ENCODE measurements at regions not wholly inside any gene's neighbourhood (a gene's known extent, or its start where the extent isn't known, plus 50 kb on each side); places are given as distances from the start of the nearest gene placed in this dataset.
A peak's percentile ranks its signal among the peaks of the same experiment; 100 is the strongest.

DNA sequence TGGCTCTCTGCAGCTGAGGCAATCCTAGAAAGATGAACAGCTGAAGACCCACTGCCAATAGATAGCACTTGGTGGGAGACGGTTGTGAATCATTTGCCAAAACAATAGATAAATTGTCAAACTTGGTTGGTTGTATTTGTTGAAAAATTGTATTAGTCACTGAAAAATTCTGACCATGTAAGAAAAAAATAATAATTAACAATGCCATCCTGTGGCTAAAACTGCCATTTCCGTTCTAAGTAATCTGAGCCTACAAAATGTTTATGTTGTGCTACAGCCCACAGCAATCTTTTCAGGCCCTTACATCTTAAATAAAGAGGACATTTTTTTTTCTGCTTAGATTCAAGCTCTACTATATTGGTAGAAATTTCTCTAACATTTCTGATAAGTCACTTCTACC lies 103.2 kb upstream of the ANO3 start:
- H3K4me3 ChIP-seq, result no peak overlapping the region
- Mint-ChIP-seq H3K36me3 (ENCODE audit: low read depth) (no peaks in the 10 kb centered on the region), H3K9me3 (0 out of 3 replicates have a peak, but pooled peaks cover 2% of the 10 kb centered on the region), H3K4me3 (no peak overlapping the region), H3K4me1 (no peaks in the 10 kb centered on the region), H3K27ac (no peak overlapping the region), H3K27me3 (ENCODE audit: insufficient read depth, low read depth, poor library complexity) (peaks cover 2% of the 10 kb centered on the region)
- no peaks in the 10 kb centered on the region for H3K4me1 ChIP-seq (ENCODE audit: insufficient read depth)
- H3K9me2 ChIP-seq (ENCODE audit: insufficient read depth), result no peaks in the 10 kb centered on the region; the same call in none of the 2 replicates
- H2AFZ ChIP-seq, result peak overlapping the region; percentile 24; the same call in 1 of the 2 replicates
- ATAC-seq (no peak), DNase-seq (ENCODE audit: low spot score) (no peak)
- H3K27me3 ChIP-seq (ENCODE audit: insufficient read depth), result no peaks in the 10 kb centered on the region
- no peaks in the 10 kb centered on the region for H4K20me1 ChIP-seq (replicated peaks; ENCODE audit: insufficient read depth)
- TF ChIP-seq STAT1 (IDR thresholded peaks at IDR 0.05; ENCODE audit: unreplicated experiment) (no peak), JUNB (IDR thresholded peaks at IDR 0.05; ENCODE audit: unreplicated experiment) (no peak), ZNF331 (CRISPR knock-in tag; IDR thresholded peaks at IDR 0.05; ENCODE audit: low read depth) (no peak), CREB1 (CRISPR knock-in tag; IDR thresholded peaks at IDR 0.05; ENCODE audit: low read depth) (no peak), ZNF114 (CRISPR knock-in tag; IDR thresholded peaks at IDR 0.05) (no peak), POLR2AphosphoS5 (IDR thresholded peaks at IDR 0.05; ENCODE audit: low read depth) (no peak), EZH2 (IDR thresholded peaks at IDR 0.05; ENCODE audit: low read depth, unreplicated experiment) (no peak)
- TF ChIP-seq, protein P1, sequence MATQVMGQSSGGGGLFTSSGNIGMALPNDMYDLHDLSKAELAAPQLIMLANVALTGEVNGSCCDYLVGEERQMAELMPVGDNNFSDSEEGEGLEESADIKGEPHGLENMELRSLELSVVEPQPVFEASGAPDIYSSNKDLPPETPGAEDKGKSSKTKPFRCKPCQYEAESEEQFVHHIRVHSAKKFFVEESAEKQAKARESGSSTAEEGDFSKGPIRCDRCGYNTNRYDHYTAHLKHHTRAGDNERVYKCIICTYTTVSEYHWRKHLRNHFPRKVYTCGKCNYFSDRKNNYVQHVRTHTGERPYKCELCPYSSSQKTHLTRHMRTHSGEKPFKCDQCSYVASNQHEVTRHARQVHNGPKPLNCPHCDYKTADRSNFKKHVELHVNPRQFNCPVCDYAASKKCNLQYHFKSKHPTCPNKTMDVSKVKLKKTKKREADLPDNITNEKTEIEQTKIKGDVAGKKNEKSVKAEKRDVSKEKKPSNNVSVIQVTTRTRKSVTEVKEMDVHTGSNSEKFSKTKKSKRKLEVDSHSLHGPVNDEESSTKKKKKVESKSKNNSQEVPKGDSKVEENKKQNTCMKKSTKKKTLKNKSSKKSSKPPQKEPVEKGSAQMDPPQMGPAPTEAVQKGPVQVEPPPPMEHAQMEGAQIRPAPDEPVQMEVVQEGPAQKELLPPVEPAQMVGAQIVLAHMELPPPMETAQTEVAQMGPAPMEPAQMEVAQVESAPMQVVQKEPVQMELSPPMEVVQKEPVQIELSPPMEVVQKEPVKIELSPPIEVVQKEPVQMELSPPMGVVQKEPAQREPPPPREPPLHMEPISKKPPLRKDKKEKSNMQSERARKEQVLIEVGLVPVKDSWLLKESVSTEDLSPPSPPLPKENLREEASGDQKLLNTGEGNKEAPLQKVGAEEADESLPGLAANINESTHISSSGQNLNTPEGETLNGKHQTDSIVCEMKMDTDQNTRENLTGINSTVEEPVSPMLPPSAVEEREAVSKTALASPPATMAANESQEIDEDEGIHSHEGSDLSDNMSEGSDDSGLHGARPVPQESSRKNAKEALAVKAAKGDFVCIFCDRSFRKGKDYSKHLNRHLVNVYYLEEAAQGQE (IDR thresholded peaks at IDR 0.05; ENCODE audit: unreplicated experiment), result no peak
- TF ChIP-seq, protein P2, sequence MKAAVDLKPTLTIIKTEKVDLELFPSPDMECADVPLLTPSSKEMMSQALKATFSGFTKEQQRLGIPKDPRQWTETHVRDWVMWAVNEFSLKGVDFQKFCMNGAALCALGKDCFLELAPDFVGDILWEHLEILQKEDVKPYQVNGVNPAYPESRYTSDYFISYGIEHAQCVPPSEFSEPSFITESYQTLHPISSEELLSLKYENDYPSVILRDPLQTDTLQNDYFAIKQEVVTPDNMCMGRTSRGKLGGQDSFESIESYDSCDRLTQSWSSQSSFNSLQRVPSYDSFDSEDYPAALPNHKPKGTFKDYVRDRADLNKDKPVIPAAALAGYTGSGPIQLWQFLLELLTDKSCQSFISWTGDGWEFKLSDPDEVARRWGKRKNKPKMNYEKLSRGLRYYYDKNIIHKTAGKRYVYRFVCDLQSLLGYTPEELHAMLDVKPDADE (IDR thresholded peaks at IDR 0.05), result no peak
- TF ChIP-seq, protein P3, sequence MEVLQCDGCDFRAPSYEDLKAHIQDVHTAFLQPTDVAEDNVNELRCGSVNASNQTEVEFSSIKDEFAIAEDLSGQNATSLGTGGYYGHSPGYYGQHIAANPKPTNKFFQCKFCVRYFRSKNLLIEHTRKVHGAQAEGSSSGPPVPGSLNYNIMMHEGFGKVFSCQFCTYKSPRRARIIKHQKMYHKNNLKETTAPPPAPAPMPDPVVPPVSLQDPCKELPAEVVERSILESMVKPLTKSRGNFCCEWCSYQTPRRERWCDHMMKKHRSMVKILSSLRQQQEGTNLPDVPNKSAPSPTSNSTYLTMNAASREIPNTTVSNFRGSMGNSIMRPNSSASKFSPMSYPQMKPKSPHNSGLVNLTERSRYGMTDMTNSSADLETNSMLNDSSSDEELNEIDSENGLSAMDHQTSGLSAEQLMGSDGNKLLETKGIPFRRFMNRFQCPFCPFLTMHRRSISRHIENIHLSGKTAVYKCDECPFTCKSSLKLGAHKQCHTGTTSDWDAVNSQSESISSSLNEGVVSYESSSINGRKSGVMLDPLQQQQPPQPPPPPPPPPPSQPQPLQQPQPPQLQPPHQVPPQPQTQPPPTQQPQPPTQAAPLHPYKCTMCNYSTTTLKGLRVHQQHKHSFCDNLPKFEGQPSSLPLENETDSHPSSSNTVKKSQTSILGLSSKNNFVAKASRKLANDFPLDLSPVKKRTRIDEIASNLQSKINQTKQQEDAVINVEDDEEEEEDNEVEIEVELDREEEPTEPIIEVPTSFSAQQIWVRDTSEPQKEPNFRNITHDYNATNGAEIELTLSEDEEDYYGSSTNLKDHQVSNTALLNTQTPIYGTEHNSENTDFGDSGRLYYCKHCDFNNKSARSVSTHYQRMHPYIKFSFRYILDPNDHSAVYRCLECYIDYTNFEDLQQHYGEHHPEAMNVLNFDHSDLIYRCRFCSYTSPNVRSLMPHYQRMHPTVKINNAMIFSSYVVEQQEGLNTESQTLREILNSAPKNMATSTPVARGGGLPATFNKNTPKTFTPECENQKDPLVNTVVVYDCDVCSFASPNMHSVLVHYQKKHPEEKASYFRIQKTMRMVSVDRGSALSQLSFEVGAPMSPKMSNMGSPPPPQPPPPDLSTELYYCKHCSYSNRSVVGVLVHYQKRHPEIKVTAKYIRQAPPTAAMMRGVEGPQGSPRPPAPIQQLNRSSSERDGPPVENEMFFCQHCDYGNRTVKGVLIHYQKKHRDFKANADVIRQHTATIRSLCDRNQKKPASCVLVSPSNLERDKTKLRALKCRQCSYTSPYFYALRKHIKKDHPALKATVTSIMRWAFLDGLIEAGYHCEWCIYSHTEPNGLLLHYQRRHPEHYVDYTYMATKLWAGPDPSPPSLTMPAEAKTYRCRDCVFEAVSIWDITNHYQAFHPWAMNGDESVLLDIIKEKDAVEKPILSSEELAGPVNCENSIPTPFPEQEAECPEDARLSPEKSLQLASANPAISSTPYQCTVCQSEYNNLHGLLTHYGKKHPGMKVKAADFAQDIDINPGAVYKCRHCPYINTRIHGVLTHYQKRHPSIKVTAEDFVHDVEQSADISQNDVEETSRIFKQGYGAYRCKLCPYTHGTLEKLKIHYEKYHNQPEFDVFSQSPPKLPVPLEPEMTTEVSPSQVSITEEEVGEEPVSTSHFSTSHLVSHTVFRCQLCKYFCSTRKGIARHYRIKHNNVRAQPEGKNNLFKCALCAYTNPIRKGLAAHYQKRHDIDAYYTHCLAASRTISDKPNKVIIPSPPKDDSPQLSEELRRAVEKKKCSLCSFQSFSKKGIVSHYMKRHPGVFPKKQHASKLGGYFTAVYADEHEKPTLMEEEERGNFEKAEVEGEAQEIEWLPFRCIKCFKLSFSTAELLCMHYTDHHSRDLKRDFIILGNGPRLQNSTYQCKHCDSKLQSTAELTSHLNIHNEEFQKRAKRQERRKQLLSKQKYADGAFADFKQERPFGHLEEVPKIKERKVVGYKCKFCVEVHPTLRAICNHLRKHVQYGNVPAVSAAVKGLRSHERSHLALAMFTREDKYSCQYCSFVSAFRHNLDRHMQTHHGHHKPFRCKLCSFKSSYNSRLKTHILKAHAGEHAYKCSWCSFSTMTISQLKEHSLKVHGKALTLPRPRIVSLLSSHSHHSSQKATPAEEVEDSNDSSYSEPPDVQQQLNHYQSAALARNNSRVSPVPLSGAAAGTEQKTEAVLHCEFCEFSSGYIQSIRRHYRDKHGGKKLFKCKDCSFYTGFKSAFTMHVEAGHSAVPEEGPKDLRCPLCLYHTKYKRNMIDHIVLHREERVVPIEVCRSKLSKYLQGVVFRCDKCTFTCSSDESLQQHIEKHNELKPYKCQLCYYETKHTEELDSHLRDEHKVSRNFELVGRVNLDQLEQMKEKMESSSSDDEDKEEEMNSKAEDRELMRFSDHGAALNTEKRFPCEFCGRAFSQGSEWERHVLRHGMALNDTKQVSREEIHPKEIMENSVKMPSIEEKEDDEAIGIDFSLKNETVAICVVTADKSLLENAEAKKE (CRISPR knock-in tag; IDR thresholded peaks at IDR 0.05), result no peak
- TF ChIP-seq, protein P4, sequence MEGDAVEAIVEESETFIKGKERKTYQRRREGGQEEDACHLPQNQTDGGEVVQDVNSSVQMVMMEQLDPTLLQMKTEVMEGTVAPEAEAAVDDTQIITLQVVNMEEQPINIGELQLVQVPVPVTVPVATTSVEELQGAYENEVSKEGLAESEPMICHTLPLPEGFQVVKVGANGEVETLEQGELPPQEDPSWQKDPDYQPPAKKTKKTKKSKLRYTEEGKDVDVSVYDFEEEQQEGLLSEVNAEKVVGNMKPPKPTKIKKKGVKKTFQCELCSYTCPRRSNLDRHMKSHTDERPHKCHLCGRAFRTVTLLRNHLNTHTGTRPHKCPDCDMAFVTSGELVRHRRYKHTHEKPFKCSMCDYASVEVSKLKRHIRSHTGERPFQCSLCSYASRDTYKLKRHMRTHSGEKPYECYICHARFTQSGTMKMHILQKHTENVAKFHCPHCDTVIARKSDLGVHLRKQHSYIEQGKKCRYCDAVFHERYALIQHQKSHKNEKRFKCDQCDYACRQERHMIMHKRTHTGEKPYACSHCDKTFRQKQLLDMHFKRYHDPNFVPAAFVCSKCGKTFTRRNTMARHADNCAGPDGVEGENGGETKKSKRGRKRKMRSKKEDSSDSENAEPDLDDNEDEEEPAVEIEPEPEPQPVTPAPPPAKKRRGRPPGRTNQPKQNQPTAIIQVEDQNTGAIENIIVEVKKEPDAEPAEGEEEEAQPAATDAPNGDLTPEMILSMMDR (conservative IDR thresholded peaks at IDR 0.05; ENCODE audit: low read depth in 2 of 2), result no peak
- H3K36me3 ChIP-seq (ENCODE audit: insufficient read depth), result no peaks in the 10 kb centered on the region
- no peaks in the 10 kb centered on the region for H3K79me2 ChIP-seq (replicated peaks; ENCODE audit: insufficient read depth)
- H3K27ac ChIP-seq (ENCODE audit: low read depth), result no peak overlapping the region
- H3F3A ChIP-seq (replicated peaks; ENCODE audit: low read depth), result no peaks in the 10 kb centered on the region
- H3K4me2 ChIP-seq, result no peak overlapping the region

All from GM23338 (cell line).